Astrocyte (in vitro differentiated cells and primary cell): ENCODE measurements at regions not wholly inside any gene's neighbourhood (a gene's known extent, or its start where the extent isn't known, plus 50 kb on each side); places are given as distances from the start of the nearest gene placed in this dataset.

Experiments used
- CTCF ChIP-seq: IDR thresholded peaks from 2 replicates; pipeline ENCODE4 v1.5.1; 2011; ENCODE audit warnings: low read depth, mild to moderate bottlenecking, inconsistent platforms, low read length, moderate library complexity; ENCODE audit not compliant: insufficient read depth
- EZH2 ChIP-seq: IDR thresholded peaks from 2 replicates; pipeline ENCODE4 v1.6.1; 2012; ENCODE audit warnings: mild to moderate bottlenecking, low read length, inconsistent platforms; ENCODE audit not compliant: insufficient read depth

GRCh38 chr12:59097876-59098275 is 177.6 kb upstream of the LRIG3 start:
- TF ChIP-seq CTCF (no peak), EZH2 (no peak)
